GM19328 (cell line): ENCODE measurements at regions not wholly inside any gene's neighbourhood (a gene's known extent, or its start where the extent isn't known, plus 50 kb on each side); places are given as distances from the start of the nearest gene placed in this dataset.
"Not testable (repeated sequence)": the region's sequence is repeated elsewhere in the genome, so short reads cannot be mapped to it uniquely, and the experiment has no call there.

ENCODE experiments used
- ATAC-seq: cut with Tn5 transposase; IDR thresholded peaks from one replicate; pipeline ENCODE4 v1.9.1; 2021; ENCODE audit warnings: mild to moderate bottlenecking, moderate library complexity; ENCODE audit not compliant: unreplicated experiment

DNA sequence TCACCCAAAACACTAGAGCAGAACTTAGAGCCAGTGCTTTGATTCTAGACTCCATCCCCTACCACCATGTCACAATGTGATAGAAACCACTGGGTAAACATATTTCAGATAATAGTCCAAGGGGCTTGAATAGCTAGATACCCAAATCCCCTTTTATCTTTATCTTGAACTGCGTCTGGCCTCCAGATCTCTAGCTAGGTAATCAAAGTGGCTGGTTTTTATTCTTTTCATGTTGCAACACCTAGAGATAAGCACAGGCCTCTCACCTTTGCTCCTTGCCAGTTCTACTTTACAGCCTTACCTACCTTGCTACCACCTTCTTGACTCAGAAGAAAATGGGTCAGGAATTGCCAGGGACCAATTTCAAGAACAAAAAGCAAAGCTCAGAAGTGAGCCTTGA lies 171.2 kb downstream of the C1D start:
- ATAC-seq: no peak

DNA sequence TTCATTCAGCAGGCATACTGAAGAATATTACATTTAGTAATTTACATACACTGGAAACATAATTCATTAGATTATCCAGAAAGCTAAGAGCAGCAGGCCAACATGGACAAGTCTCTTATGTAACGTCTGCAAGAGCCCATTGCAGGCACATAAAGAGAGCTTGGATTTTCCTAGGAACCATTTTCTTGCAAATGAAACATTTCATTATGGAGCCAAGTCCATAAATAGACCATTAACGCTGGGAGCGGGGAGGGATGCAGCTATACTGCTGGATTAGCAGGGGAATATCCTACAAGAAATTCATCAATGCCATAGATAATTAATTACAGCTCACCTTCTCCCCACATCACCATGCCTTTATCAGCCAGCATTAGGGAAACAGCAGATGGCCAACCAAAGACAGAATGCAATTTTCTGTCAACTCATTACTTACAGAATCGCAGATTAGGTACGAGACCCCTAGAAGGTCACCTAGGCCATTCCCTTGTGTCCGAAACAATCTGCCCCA lies 170.4 kb downstream of the C1D start:
- no peak for ATAC-seq

DNA sequence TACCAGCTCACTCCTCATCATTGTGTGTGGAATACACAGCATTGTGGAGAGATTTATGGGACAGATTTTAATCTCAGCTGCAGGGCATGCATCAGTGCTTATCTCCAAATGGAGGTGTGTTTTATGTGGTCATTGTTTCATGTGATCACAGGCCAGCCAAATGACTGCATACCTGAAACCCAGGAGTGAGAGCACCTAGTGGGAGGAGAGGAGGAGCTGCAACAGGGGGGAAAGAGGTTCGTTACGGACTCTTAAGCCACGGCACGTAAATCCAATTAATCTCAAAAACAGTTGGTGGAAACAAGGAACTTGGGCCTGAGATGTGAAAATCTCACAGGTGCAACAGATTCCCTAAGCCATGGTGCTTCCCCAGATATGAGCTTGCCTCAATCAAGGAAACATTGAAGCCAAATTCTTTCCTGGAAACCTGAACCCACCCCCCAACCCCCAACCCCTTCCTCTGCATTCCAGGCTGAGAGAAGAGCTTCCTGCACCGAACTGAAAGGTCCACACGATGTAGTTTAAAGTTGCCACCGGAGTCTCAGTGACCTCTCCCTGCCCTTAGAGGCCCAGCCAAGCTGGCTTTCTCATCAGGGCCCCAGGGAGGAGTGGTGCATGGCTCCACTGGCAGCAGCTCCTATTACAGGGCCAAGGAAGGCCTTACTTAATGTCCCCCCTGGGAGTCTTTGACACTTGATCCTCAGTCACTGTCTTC lies 167.4 kb downstream of the C1D start:
- no peak for ATAC-seq

DNA sequence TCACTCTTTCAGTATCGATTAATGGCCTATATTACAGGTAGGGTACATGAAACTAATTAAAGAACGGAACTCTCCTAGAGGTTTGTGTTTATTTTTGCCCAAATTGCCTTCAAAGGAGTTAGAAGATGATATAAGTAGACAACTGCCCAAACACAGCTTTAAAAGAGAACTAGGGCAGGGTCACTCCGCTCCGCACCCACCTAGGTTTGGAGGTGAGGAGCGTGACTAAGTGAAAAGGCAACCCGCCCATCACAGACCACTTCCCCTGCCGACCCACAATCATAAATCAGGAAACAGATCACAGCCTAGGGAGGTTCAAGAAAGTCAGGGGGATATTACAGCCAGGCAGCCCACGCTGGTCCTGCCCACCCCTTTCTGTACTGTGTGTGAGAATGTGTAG lies 166.7 kb downstream of the C1D start:
- no peak for ATAC-seq

DNA sequence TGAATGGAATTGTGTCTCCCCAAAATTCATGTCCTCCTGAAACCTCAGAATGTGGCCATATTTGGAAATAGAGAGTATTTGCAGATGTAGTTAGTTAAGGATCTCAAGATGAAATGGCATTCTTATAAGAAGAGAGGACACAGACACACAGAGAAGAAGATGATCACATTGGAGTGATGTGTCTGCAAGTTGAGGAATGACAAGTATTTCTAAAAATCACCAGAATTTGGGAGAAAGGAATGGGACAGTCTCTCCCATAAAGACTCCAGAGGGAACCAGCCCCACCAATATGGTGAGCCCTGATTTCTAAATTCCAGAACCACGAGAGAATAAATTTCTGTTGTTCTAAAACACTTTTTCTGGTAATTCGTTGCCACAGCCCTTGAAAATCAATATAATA lies 166.3 kb downstream of the C1D start:
- ATAC-seq: no peak

DNA sequence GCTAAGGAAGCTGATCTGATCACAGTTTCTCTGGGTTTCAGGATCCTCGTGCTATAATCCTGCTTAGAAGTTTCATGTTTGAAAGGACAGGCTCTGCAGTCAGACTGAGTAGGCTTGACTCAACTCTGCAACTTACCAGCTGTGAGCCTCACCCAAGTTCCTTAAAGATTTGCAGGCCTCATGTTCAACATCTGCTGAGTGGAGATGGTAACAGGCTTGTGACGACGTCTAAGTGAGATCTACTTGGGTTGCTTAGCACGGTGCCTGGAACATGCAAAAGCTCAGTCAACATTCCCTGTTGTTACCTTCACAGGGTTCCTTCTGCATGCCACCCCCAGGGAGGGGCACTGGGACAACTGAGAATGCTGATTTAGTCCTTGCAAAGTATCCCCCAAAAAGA lies 164.2 kb downstream of the C1D start:
- no peak for ATAC-seq

DNA sequence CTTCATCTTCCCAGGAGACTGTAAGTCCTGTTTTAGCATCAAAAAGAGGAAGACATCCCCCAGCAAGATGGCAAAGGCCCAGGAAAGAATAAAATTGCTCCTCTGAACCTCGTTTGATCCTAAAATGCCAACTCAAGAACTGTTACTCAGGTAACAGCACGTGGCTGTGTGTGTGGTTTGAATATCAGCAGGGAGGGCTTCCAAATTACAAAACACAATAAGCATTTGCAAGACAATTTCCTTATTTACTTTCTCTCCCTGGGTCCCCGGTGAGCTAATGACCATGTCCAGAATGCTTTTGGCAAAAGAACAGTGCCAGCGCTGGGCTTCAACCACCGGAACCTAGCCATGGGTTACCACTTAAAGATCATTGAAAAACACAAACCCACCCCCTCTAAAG lies 163.6 kb downstream of the C1D start:
- ATAC-seq: no peak

DNA sequence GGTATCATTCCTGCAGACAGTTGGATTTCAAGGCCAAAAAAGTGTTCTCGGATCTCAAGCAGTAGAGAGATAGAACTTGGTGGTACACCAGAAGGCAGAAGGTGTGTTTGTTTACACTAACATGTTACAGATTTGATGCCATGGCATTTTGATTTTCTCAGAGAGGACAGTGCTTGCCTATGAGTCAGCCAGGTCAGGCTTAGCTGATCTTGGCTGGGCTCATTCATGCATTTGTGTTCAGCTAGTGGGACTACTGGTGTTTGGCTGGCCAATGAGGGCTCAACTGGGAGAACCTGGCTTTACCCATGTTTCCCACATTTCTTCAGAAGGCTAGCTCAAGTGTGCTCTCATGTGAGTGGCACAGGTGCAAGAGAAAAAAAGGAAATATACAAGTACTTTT lies 162.0 kb downstream of the C1D start:
- no peak for ATAC-seq

DNA sequence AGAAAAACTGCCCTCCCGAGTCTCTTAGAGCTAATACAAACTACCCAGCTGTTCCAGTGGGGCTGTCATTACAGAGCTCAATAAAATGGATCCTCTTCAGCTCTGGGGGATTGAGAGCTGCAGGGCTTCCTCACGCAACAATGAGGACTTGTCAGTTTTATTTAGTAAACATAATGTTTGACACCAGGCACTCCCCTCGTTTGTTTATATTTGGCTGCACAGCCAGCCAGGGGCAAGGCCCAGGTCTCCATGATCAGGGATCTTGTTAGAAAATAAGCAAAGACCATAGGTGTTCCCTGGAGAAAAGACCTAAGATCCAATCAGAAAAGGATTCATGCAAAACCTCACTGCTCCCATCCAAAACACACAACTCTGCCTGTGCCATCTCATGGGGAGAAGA lies 158.2 kb downstream of the C1D start:
- no peak for ATAC-seq

DNA sequence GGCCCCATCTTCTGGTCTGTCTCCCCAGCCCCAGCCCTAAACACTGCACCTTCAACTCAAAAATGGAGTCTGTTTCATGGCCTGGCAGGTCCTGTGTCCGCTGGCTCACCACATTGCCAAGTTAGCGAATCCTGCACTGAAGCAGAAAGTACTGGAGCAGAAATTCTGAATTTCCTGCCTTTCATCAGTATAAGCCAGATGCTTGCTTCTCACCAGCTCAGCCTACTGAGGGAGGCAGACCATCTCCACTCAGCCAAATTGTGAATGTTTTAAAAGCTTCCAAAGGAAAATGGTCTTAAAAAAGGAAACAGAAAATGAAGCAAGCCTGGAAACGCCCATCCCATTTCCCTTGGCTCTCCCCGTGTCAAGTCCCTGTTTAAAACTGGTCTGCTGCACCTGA lies 157.8 kb downstream of the C1D start:
- ATAC-seq: no peak

DNA sequence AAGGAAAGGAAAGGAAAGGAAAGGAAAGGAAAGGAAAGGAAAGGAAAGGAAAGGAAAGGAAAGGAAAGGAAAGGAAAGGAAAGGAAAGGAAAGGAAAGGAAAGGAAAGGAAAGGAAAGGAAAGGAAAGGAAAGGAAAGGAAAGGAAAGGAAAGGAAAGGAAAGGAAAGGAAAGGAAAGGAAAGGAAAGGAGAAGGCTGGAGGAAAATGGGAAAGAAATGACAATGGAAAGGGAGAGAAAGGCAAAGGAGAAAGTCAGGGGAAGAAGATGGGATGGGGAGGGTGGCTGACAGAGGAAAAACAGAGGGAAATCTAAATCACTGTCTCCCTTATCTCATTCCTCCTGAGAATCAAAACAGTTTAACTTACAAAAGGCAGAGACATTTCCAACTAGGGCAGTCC lies 156.3 kb downstream of the C1D start:
- not testable (repeated sequence) for ATAC-seq

DNA sequence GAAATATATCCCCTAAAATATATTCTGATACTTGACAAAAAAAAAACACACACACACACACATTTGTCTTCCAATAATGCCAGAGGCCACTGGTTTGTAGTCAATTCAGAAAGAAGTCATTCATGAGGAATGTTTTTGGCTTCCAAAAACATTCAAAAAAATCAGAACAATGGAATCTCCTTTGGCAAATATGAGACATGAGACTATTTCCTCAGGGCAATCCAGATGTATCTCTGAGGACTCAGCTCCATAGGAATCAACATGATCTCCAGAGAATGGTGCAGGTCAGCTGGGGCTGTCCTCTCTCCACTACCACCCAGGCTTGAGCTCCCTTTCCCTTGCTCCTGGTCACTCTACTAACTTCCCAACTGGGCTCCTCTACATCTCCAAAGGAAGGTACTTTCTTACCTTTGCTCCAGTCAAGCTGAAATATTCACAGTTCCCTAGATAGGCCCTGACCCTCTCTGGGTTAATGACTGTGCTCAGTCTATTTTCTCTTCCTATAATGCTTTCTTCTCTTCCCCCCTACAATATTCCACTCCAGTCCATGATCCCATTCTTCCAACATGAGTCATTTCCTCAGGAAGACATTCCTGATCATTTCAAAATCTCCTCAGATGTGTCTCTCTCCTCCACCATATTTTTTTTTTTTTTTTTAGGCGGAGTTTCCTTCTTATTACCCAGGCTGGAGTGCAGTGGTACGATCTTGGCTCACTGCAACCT lies 145.3 kb downstream of the C1D start:
- ATAC-seq: no peak

DNA sequence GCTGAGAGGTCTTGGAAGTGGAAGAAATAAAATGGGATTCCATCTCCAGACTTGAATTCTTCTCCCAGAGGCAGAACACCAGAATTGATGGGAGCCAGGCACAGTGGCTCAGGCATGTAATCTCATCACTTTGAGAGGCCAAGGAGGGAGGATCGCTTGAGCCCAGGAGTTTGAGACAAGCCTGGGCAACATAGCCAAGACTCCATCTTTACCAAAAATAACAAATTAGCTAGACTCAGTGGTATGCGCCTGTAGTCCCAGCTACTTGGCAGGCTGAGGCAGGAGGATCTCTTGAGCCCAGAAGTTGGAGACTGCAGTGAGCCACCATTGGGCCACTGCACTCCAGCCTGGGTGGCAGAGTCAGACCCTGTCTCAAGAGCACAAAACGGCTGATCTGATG lies 144.3 kb downstream of the C1D start:
- no peak for ATAC-seq

DNA sequence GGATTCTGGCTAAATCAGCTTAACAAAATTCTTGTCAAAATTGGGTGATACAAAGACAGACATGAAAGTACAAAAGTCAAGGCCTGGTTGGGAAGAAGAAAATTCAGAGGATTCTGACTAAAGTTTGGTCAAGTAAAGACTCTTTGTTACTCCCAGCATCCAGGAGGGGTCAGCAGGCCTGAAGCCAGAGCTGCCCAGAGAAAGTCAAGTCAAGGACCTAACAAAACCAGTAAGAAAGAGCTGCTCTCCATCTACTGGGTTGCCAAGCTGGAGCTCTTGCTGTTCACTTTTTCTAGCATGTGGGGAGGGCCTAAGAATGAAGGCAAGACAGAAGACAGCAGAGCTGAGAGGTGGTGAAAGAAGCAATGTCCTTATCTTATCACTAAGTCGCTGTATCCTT lies 143.3 kb downstream of the C1D start:
- ATAC-seq: no peak

DNA sequence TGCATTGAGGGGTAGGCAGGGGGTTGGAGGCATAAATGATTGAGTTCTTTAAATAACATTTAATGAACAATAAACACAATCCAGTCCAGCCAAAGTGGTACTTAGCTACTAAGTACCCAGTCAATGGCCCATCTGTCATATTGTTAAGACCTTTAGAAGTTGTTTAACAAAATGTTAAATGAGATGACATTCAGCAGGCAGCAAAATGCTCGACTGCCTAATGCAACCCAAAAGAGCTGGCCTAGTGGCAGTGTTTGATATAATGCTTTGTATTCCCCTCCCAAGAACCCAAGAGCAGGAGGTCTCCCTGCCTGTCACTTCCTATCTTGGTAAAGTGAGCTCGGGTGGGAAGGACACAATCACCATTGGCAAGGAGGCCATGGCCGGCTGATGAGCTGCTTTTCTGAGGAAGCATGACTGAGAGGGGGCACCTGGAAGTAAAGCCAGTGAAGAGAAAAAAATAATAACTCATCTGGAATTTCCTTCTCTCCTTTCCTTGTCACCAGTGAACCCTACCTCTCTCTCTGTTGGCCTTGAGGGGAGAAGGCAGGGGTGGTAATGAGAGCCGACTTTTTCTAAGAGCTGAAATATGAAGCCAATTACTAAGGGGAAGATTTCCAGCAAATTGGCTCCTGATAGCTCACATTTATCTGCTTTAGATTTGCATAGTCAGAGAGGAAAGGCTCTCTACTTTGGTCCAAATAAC lies 140.6 kb downstream of the C1D start:
- no peak for ATAC-seq

DNA sequence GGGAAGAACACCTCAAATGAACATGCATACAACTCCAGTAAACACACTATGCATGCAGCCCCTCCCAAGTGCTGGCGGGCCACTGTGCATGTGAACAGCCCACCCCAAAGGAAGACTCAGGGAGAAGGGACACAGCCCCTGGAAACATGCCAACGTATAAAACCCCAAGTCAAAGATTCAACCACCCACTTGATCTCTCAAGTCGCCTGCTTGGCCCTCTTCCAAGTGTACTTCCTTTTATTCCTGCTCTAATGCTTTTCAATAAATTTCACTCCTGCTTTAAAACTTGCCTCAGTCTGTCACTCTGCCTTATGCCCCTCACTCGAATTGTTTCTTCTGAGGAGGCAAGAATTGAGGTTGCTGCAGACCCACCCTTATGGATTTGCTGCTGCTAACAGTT lies 139.1 kb downstream of the C1D start:
- no peak for ATAC-seq

DNA sequence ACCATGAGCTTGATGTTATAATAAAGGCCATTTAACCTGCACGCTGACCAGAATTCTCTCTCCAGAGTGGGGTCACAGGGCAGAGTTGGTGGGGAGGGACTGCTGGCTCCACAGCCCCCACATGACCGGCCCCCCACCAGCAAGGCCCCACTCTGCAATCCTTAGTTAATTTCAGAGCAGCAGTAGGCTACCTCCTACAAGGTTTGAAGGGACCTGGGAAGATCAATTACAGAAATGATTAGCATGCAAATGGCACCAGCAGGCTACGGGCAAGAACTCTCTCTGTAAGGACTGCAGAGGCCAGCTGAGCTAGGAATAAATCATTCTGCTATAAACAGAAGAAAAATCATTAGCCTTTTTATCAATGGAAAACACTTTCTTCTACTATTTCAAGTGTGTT lies 135.3 kb downstream of the C1D start:
- ATAC-seq: no peak

DNA sequence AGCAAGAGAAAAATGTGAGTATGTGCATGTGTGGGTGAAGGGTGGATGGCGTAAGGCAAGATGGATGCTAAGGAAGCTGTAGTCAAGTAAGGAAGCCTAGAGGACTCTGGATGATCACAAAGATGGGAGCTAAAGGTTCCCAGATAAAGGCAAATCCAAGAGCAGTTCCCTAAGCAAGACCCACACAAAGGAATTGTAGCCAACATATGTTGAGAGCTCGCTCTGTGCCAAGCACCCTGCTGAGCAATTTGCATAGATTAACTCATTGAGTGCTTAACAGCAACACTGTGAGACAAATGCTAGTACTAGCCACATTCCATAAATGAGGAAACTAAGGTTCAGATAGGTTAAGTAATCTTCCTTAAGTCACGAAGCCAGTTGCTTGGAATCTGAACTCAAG lies 132.6 kb downstream of the C1D start:
- no peak for ATAC-seq

DNA sequence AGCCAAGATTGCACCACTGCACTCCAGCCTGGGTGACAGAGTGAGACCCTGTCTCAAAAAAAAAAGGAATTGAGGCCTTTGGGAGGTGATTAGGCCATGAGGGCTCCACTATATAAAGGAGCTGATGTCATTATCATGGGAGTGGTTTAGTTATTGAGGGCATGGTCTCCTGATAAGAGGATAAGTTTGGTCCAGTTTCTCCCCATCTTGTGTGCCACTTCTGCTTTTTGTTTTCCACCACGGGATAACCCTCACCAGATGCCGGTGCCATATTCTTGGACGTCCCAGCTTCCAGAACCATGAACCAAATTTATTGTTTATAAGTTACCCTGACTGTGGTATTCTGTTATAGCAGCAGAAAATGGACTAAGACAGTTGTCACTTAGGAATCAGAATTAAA lies 125.8 kb downstream of the C1D start:
- ATAC-seq: no peak

DNA sequence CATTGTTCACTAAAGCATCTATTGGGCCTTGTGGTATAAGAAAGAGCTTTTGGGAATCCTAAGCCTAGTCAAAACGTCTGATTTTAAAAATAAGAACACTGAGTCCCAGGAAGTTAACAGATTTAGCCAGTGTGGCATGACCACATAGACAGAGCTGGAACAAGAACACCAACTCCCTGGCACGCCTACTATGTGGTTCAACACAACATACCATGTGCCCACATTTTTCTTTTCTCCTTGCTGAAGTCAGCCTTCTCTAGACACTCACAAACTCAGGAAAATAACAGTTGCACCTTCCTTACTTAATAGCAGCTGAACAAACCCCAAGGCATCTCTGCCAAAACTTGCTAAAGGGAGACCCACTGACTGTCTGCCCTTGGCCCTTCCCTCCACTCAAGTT lies 124.8 kb downstream of the C1D start:
- ATAC-seq: no peak

DNA sequence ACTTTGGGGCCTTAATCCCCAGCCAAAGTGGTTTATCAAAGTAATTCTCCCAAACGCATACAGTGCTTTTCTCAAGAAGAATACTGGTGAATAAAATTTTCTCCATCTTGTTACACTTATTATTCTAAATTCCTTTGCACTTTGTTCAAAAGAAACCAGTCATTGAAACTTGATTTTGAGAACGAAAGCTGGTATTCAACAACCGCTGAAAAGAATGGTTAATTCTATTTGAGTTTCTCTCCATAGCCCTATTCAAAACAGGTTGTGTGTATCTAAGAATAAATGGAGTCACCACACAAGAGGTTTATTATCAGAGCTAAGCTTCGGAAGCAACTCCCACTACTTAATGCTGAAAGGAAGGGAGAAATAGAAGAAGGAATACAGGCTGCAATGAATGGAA lies 117.7 kb downstream of the C1D start:
- no peak for ATAC-seq

DNA sequence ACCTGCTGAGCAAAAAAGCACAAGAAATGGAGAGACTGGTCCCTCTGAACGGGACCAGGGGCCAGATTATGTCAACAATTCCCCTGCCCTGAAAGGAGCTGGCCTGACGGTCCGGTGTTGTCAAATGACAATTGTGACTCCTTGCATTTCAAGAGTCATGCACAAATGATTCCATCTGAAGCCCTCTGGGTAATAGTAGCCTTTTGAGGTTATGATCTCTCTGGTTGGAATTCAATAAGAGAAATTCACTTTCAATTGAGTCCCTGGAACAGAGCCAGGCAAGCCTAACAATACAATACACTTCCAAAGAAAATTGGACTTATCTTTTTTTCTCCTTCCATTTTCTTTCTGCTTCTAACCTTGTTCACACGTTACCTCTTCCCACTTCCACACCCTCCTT lies 116.9 kb downstream of the C1D start:
- ATAC-seq: no peak
